ENCODE measurements at regions not wholly inside any gene's neighbourhood (a gene's known extent, or its start where the extent isn't known, plus 50 kb on each side); places are given as distances from the start of the nearest gene placed in this dataset.

GRCh38 chr15:60083318-60083717 is 79.2 kb downstream of the FOXB1 start:
- Histone ChIP-seq H3K27ac (ENCODE audit: poor library complexity, severe bottlenecking) (no peak overlapping the region), H3K4me3 (ENCODE audit: severe bottlenecking) (no peak overlapping the region), H3K9me3 (ENCODE audit: severe bottlenecking) (no peaks in the 10 kb centered on the region), H3K27me3 (ENCODE audit: insufficient read depth, poor library complexity, severe bottlenecking) (no peaks in the 10 kb centered on the region), H3K4me1 (ENCODE audit: insufficient read depth, poor library complexity, severe bottlenecking) (peaks cover 3% of the 10 kb centered on the region), H3K36me3 (ENCODE audit: low read depth) (no peaks in the 10 kb centered on the region)
- DNase-seq (ENCODE audit: low spot score) (no peak), ATAC-seq (ENCODE audit: low read depth) (peak; percentile 79)
- TF ChIP-seq, protein P1, sequence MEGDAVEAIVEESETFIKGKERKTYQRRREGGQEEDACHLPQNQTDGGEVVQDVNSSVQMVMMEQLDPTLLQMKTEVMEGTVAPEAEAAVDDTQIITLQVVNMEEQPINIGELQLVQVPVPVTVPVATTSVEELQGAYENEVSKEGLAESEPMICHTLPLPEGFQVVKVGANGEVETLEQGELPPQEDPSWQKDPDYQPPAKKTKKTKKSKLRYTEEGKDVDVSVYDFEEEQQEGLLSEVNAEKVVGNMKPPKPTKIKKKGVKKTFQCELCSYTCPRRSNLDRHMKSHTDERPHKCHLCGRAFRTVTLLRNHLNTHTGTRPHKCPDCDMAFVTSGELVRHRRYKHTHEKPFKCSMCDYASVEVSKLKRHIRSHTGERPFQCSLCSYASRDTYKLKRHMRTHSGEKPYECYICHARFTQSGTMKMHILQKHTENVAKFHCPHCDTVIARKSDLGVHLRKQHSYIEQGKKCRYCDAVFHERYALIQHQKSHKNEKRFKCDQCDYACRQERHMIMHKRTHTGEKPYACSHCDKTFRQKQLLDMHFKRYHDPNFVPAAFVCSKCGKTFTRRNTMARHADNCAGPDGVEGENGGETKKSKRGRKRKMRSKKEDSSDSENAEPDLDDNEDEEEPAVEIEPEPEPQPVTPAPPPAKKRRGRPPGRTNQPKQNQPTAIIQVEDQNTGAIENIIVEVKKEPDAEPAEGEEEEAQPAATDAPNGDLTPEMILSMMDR (IDR thresholded peaks at IDR 0.05; ENCODE audit: poor library complexity, severe bottlenecking), result no peak

DNA sequence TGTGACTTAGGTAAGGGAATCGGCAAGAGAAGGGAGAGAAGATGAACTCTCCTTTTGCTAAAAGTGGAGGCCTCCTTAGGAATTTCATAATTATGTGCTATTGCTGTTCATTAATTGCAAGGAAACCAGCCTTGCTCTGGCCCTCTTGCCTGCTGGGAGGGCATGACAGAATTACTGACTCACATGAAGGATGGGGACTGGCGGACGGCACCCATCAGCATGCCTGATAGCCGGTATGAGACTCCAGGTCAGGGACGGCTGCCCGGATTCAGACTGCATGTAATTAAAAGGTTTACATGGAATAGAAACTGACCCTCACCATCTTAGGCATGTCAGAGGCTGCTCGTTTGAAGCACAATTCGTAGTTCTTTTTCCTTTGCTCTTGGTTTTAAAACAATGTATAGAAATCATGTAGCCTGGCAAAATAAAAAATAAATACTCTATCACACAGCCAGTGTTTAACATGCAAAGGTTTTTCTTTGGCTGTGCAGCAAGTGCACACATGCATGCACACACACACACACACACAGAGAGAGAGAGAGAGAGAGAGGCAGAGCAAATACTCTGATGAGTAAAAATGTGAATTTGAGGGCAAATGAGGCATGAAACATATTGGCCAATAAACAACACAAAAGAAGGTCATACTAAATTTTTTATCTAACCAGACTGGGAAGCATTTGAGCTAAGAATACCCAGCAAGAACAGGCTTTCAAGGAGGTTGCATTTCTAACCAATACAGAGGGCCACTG is 82.7 kb downstream of the FOXB1 start:
- H3K27me3 ChIP-seq (ENCODE audit: insufficient read depth, poor library complexity, severe bottlenecking), result no peaks in the 10 kb centered on the region
- TF ChIP-seq, protein P1 (IDR thresholded peaks at IDR 0.05; ENCODE audit: poor library complexity, severe bottlenecking), result no peak
- H3K36me3 ChIP-seq (ENCODE audit: low read depth), result no peaks in the 10 kb centered on the region
- DNase-seq (ENCODE audit: low spot score) (no peak), ATAC-seq (ENCODE audit: low read depth) (no peak)
- no peaks in the 10 kb centered on the region for H3K9me3 ChIP-seq (ENCODE audit: severe bottlenecking)
- H3K4me1 ChIP-seq (ENCODE audit: insufficient read depth, poor library complexity, severe bottlenecking), result peaks cover 16% of the 10 kb centered on the region
- H3K27ac ChIP-seq (ENCODE audit: poor library complexity, severe bottlenecking), result no peak overlapping the region
- no peak overlapping the region for H3K4me3 ChIP-seq (ENCODE audit: severe bottlenecking)

DNA sequence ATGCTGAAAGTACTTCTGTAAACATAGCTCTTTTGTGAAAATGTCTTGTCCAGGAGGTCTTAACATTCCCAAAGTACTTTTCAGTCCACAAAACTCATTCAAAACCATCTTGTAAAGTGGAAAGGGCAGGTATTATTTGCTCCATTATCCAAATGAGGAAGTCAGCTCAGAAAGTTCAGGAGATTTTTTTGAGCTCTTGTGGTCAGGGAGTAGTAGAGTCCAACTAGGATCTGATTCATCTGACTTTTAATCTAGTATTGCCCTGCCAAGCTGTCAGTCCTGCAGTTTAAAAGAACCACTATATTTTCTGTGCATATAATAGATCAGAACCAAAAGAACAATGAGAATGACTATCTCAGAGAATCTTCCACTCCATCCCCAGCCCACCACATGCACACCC is 83.5 kb downstream of the FOXB1 start:
- DNase-seq (ENCODE audit: low spot score), result no peak
- Histone ChIP-seq H3K4me1 (ENCODE audit: insufficient read depth, poor library complexity, severe bottlenecking) (peaks cover 20% of the 10 kb centered on the region), H3K27me3 (ENCODE audit: insufficient read depth, poor library complexity, severe bottlenecking) (no peaks in the 10 kb centered on the region), H3K9me3 (ENCODE audit: severe bottlenecking) (no peaks in the 10 kb centered on the region), H3K36me3 (ENCODE audit: low read depth) (no peaks in the 10 kb centered on the region), H3K27ac (ENCODE audit: poor library complexity, severe bottlenecking) (no peak overlapping the region), H3K4me3 (ENCODE audit: severe bottlenecking) (no peak overlapping the region)
- no peak for ATAC-seq (ENCODE audit: low read depth)
- TF ChIP-seq, protein P1 (IDR thresholded peaks at IDR 0.05; ENCODE audit: poor library complexity, severe bottlenecking), result no peak

GRCh38 chr15:60090747-60091146 is 86.6 kb downstream of the FOXB1 start:
- no peaks in the 10 kb centered on the region for H3K9me3 ChIP-seq (ENCODE audit: severe bottlenecking)
- TF ChIP-seq, protein P1 (IDR thresholded peaks at IDR 0.05; ENCODE audit: poor library complexity, severe bottlenecking), result no peak
- peaks cover 17% of the 10 kb centered on the region for H3K4me1 ChIP-seq (ENCODE audit: insufficient read depth, poor library complexity, severe bottlenecking)
- no peak for DNase-seq (ENCODE audit: low spot score)
- peak overlapping the region; percentile 80 for H3K27ac ChIP-seq (ENCODE audit: poor library complexity, severe bottlenecking)
- no peak overlapping the region for H3K4me3 ChIP-seq (ENCODE audit: severe bottlenecking)
- no peaks in the 10 kb centered on the region for H3K36me3 ChIP-seq (ENCODE audit: low read depth)
- no peaks in the 10 kb centered on the region for H3K27me3 ChIP-seq (ENCODE audit: insufficient read depth, poor library complexity, severe bottlenecking)
- ATAC-seq (ENCODE audit: low read depth), result peak; percentile 0; the same call in 1 of the 3 replicates

DNA sequence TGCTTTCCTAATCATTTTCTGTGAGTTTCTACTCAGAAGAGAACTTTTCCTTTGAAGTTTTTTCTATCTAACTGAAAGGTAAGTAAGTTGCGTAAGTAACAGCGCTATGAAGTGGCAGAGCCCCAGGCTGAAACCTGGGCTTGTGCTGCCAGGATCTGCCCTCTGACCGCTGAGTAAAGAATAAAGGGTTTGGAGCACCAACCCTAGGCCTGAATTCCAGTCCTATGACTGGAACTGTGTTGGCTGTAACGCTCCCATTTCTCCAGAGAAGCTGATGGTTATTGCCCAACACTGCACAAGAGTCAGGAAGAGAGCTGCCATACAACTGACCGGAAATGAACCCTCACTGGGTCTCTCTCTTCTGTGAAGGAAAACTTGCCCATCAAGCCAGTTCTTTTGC is 87.0 kb downstream of the FOXB1 start:
- TF ChIP-seq, protein P1 (IDR thresholded peaks at IDR 0.05; ENCODE audit: poor library complexity, severe bottlenecking), result no peak
- ATAC-seq (ENCODE audit: low read depth), result peak; percentile 98
- H3K36me3 ChIP-seq (ENCODE audit: low read depth), result no peaks in the 10 kb centered on the region
- peak overlapping the region; percentile 80 for H3K27ac ChIP-seq (ENCODE audit: poor library complexity, severe bottlenecking)
- no peaks in the 10 kb centered on the region for H3K9me3 ChIP-seq (ENCODE audit: severe bottlenecking)
- H3K27me3 ChIP-seq (ENCODE audit: insufficient read depth, poor library complexity, severe bottlenecking), result no peaks in the 10 kb centered on the region
- peaks cover 17% of the 10 kb centered on the region for H3K4me1 ChIP-seq (ENCODE audit: insufficient read depth, poor library complexity, severe bottlenecking)
- H3K4me3 ChIP-seq (ENCODE audit: severe bottlenecking), result no peak overlapping the region
- peak; percentile 96 for DNase-seq (ENCODE audit: low spot score)
